ENCODE measurements at regions not wholly inside any gene's neighbourhood (a gene's known extent, or its start where the extent isn't known, plus 50 kb on each side); places are given as distances from the start of the nearest gene placed in this dataset.

DNA sequence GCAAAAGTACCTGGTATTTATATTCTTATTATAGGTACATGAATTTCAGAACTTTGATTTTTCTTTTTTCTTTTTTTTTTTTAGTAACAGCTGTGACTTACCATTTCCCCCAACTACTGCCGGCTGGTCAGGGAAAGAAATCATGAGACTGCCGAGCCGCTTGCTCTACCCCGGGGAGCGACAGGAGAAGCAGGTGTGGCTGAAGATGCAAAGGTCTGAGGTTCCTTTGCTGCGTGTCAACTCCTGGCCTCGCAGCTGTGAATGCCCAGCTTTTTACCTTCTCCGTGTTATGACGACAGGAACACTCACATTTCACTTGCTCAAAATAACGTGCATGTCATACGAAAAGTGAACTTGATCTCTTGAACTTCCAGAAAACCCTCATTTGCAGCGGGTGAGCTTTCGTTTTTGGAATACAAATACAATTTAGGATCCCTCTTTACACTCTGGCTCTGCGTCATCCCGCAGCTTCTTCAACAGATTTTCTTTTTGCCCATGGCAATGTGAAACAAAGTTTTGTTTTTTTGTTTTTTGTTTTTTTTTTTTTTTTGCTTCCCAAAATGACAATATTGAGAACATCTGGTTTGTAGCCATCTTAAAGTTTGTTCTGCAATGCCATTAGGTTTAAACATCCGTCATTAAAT is 117.9 kb downstream of the EFNB2 start:
- H2BK15ac ChIP-seq (ENCODE audit: low read depth, low read length), result no peak overlapping the region
- no peak overlapping the region for H3K18ac ChIP-seq (ENCODE audit: low read depth, low read length)
- H2BK5ac ChIP-seq (ENCODE audit: low read depth, low read length, poor library complexity, severe bottlenecking), result no peak overlapping the region
- H3K23ac ChIP-seq (ENCODE audit: low read depth, low read length), result no peak overlapping the region; the same call in 1 of the 2 replicates
- intact Hi-C loops (cut with micrococcal nuclease), result no loop called here
- H4K5ac ChIP-seq (ENCODE audit: low read depth, low read length), result no peak overlapping the region
- no peak overlapping the region for H3K14ac ChIP-seq (replicated peaks; ENCODE audit: low read depth, low read length)
- DNase-seq, result no peak
- no peak overlapping the region for H3K4me2 ChIP-seq (ENCODE audit: low read depth, low read length)
- no peak for ATAC-seq (ENCODE audit: low read depth)
- H2BK20ac ChIP-seq (ENCODE audit: low read depth, low read length), result no peak overlapping the region
- in situ Hi-C loops (cut with MboI; ENCODE audit: low sequenced_read_pairs), result no loop called here
- no peak overlapping the region for H2AK9ac ChIP-seq (replicated peaks; ENCODE audit: low read depth, low read length, poor library complexity)
- dilution Hi-C loops (cut with HindIII; ENCODE audit: low sequenced_read_pairs, unreplicated experiment), result no loop called here
- H3K4ac ChIP-seq (ENCODE audit: low read depth, low read length), result no peak overlapping the region
- H3K9ac ChIP-seq (ENCODE audit: low read depth, low read length), result no peak overlapping the region
- CTCF ChIA-PET, result interaction anchor here (0.6 kb wide), 1 partner anchor 1079 kb away, joined by 3 read pairs; no protein-coding TSS in a partner anchor
- H3K4me1 ChIP-seq (ENCODE audit: control insufficient read depth, insufficient read depth, low read length), result no peaks in the 10 kb centered on the region
- POLR2A ChIA-PET (ENCODE audit: unreplicated experiment), result no interaction called here
- no peak overlapping the region for H2AK5ac ChIP-seq (ENCODE audit: low read depth, low read length)
- H3K36me3 ChIP-seq (ENCODE audit: control insufficient read depth, insufficient read depth, low read length), result no peaks in the 10 kb centered on the region
- H3K56ac ChIP-seq (ENCODE audit: extremely low read depth, insufficient read depth, low read length), result no peak overlapping the region
- no peak overlapping the region for H4K91ac ChIP-seq (ENCODE audit: insufficient read depth, low read depth, low read length)
- no peak overlapping the region for H3K4me3 ChIP-seq (ENCODE audit: insufficient read depth, low read depth, low read length)
- BruUV-seq (replicated peaks), result no TSS peak
- no peaks in the 10 kb centered on the region for H4K20me1 ChIP-seq (ENCODE audit: insufficient read depth, low read length)
- TF ChIP-seq RAD21 (IDR thresholded peaks at IDR 0.05; ENCODE audit: low read length) (no peak), RCOR1 (IDR thresholded peaks at IDR 0.05; ENCODE audit: insufficient replicate concordance, low read length) (no peak), CHD1 (IDR thresholded peaks at IDR 0.05; ENCODE audit: low read depth, low read length) (no peak), RFX5 (IDR thresholded peaks at IDR 0.05; ENCODE audit: low read depth, low read length) (no peak)
- TF ChIP-seq, protein P1, sequence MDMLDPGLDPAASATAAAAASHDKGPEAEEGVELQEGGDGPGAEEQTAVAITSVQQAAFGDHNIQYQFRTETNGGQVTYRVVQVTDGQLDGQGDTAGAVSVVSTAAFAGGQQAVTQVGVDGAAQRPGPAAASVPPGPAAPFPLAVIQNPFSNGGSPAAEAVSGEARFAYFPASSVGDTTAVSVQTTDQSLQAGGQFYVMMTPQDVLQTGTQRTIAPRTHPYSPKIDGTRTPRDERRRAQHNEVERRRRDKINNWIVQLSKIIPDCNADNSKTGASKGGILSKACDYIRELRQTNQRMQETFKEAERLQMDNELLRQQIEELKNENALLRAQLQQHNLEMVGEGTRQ (IDR thresholded peaks at IDR 0.05; ENCODE audit: low read depth, low read length), result no peak
- peaks cover 5% of the 10 kb centered on the region for H3K27me3 ChIP-seq (ENCODE audit: control insufficient read depth, insufficient read depth, low read length)
- H3K79me1 ChIP-seq (ENCODE audit: low read depth in 1 of 2, low read length in 2 of 2), result no peaks in the 10 kb centered on the region
- WGBS, 2 experiments (ENCODE audit: extremely low coverage in 2 of 2, insufficient read length in 1 of 2), result 69% methylated on average over 4 of the region's 16 CpGs; no CpG with 5 or more reads in 1 of the 2 experiments
- H2BK120ac ChIP-seq (ENCODE audit: low read depth, low read length), result no peak overlapping the region
- H2AFZ ChIP-seq (replicated peaks; ENCODE audit: low read length, poor library complexity), result no peak overlapping the region
- no peak overlapping the region for H3K27ac ChIP-seq (ENCODE audit: insufficient read depth, low read length)
- no peaks in the 10 kb centered on the region for H3K9me1 ChIP-seq (ENCODE audit: insufficient read depth, low read length)
- H3K9me3 ChIP-seq (ENCODE audit: control insufficient read depth, insufficient read depth, low read length), result no peaks in the 10 kb centered on the region
- H4K8ac ChIP-seq (ENCODE audit: low read depth in 2 of 2, low read length in 2 of 2), result no peak overlapping the region

Measured in IMR-90 (cell line).